B cell (primary cell): ENCODE measurements at regions not wholly inside any gene's neighbourhood (a gene's known extent, or its start where the extent isn't known, plus 50 kb on each side); places are given as distances from the start of the nearest gene placed in this dataset.

ENCODE experiments used
- ATAC-seq: fragments of 200-7000 bp; cut with Tn5 transposase; one replicate; pipeline ENCODE4 v1.10.0; 2021; ENCODE audit warnings: low read depth, mild to moderate bottlenecking, moderate number of reproducible peaks, moderate library complexity
- CTCF ChIA-PET: fragments of 350-600 bp; sonication (Branson Sonifier 250); formaldehyde crosslinking; loops from one replicate; lab custom pipeline; 2021; ENCODE audit warnings: antibody characterized with exemption, inconsistent platforms; lab: Charles Lee
- POLR2A ChIA-PET: fragments of 350-600 bp; sonication (Branson Sonifier 250); formaldehyde crosslinking; loops from one replicate; lab custom pipeline; 2021; ENCODE audit warnings: antibody characterized with exemption; lab: Charles Lee
- DNase-seq: peaks from one replicate; pipeline ENCODE4 v3.0.0; 2013
- H2AFZ ChIP-seq: 2 replicates; pipeline ENCODE4 v1.6.1; 2012; ENCODE audit warnings: mild to moderate bottlenecking, low read depth, low read length; ENCODE audit not compliant: insufficient read depth, poor library complexity, severe bottlenecking
- H3K27ac ChIP-seq, 2 donors: 1 replicate in 1 of 2; 2 replicates in 1 of 2; pipeline ENCODE4 v1.5.1; 2012 to 2013; ENCODE audit warnings: low read length in 2 of 2, mild to moderate bottlenecking in 2 of 2, moderate library complexity in 1 of 2
- H3K27me3 ChIP-seq, 4 experiments: fragments of 200-600 bp in 1 of 4; sonication (generic) in 1 of 4; replicated peaks in 1 of 4; 1 replicate in 2 of 4; 2 replicates in 2 of 4; pipeline versions ENCODE4 v1.6.1 to v1.7.0; 2013 to 2016; ENCODE audit warnings: low read length in 3 of 4, mild to moderate bottlenecking in 2 of 4, mixed read lengths in 1 of 4, moderate library complexity in 1 of 4; ENCODE audit not compliant: insufficient read depth in 4 of 4, control insufficient read depth in 3 of 4; ENCODE audit errors: control extremely low read depth in 1 of 4
- H3K36me3 ChIP-seq, 2 experiments: replicated peaks in 1 of 2; 1 replicate in 1 of 2; 2 replicates in 1 of 2; pipeline versions ENCODE4 v1.6.1 to v1.7.1; 2013; ENCODE audit warnings: low read length in 1 of 2; ENCODE audit not compliant: insufficient read depth in 2 of 2, control insufficient read depth in 1 of 2; ENCODE audit errors: control extremely low read depth in 1 of 2, extremely low read depth in 1 of 2
- H3K4me1 ChIP-seq, 2 donors: fragments of 200-600 bp in 1 of 2; sonication (generic) in 1 of 2; 1 replicate in 1 of 2; 2 replicates in 1 of 2; pipeline versions ENCODE4 v1.5.1 to v1.6.1; 2013 to 2017; ENCODE audit warnings: low read length in 2 of 2; ENCODE audit not compliant: control insufficient read depth in 2 of 2, insufficient read depth in 2 of 2
- H3K4me2 ChIP-seq: replicated peaks from 2 replicates; pipeline ENCODE3; 2012; ENCODE audit warnings: mild to moderate bottlenecking, low read depth, low read length; ENCODE audit not compliant: poor library complexity, severe bottlenecking
- H3K4me3 ChIP-seq, 5 experiments: fragments of 200-600 bp in 1 of 5; sonication (generic) in 1 of 5; 1 replicate in 3 of 5; 2 replicates in 2 of 5; pipeline versions ENCODE4 v1.5.1 to v1.7.0; 2011 to 2016; ENCODE audit warnings: low read length in 4 of 5, mild to moderate bottlenecking in 4 of 5, low read depth in 2 of 5, control low read depth in 1 of 5, moderate library complexity in 1 of 5; ENCODE audit not compliant: insufficient read depth in 1 of 5; ENCODE audit errors: control extremely low read depth in 1 of 5, extremely low read depth in 1 of 5
- H3K79me2 ChIP-seq: fragments of 200-600 bp; sonication (generic); one replicate; pipeline ENCODE4 v1.6.0; 2016; ENCODE audit warnings: low read length; ENCODE audit not compliant: control insufficient read depth, insufficient read depth
- H3K9ac ChIP-seq: fragments of 200-600 bp; sonication (generic); 2 replicates; pipeline ENCODE4 v1.6.1; 2017; ENCODE audit warnings: mild to moderate bottlenecking, low read length, moderate library complexity
- H3K9me3 ChIP-seq, 3 donors: one replicate each; pipeline versions ENCODE4 v1.6.1 to v1.7.1; 2013; ENCODE audit warnings: low read length in 2 of 3; ENCODE audit not compliant: control insufficient read depth in 2 of 3, insufficient read depth in 1 of 3; ENCODE audit errors: control extremely low read depth in 1 of 3
- H4K20me1 ChIP-seq: 2 replicates; pipeline ENCODE4 v1.6.0; 2012; ENCODE audit warnings: mild to moderate bottlenecking, low read length; ENCODE audit not compliant: insufficient read depth, control insufficient read depth, poor library complexity, severe bottlenecking
- H3K27ac Mint-ChIP-seq: one replicate; pipeline ENCODE4 v1.8.0; 2021; ENCODE audit warnings: mixed read lengths
- H3K27me3 Mint-ChIP-seq: one replicate; pipeline ENCODE4 v1.8.0; 2021; ENCODE audit warnings: mixed read lengths
- H3K4me1 Mint-ChIP-seq: one replicate; pipeline ENCODE4 v1.8.0; 2021; ENCODE audit warnings: mixed read lengths
- H3K4me3 Mint-ChIP-seq: one replicate; pipeline ENCODE4 v1.8.0; 2021; ENCODE audit warnings: mixed read lengths
- H3K9me3 Mint-ChIP-seq: one replicate; pipeline ENCODE4 v1.8.0; 2022; ENCODE audit warnings: mixed read lengths; ENCODE audit not compliant: insufficient read depth
- CTCF ChIP-seq: fragments of 200-600 bp; IDR thresholded peaks from one replicate; pipeline ENCODE4 v1.8.0; 2022; ENCODE audit warnings: antibody characterized with exemption, mild to moderate bottlenecking
- EZH2 ChIP-seq: IDR thresholded peaks from 2 replicates; pipeline ENCODE4 v1.6.1; 2012; ENCODE audit warnings: borderline replicate concordance, low read depth, mild to moderate bottlenecking, moderate library complexity, low read length; ENCODE audit not compliant: insufficient read depth, poor library complexity, severe bottlenecking
- WGBS: methylation state at CpG from one replicate; pipeline ENCODE4 v1.1.5; 2013; ENCODE audit warnings: missing lambda C conversion rate; ENCODE audit not compliant: insufficient coverage; 5-methylcytosine and 5-hydroxymethylcytosine counted together
- intact Hi-C: fragments of 100-400 bp; cut with micrococcal nuclease; formaldehyde crosslinking; loops from one replicate; pipeline ENCODE4 v1.10.0; 2022

- no peak for ATAC-seq
- H3K27me3 Mint-ChIP-seq: no peaks in the 10 kb centered on the region
Measured at GRCh38 chr4:123301923-123302322, 94.7 kb upstream of the SPRY1 start.

More at GRCh38 chr4:123301923-123302322, 94.7 kb upstream of the SPRY1 start:
- Mint-ChIP-seq H3K4me3 (no peak overlapping the region), H3K4me1 (peaks cover 6% of the 10 kb centered on the region), H3K27ac (no peak overlapping the region), H3K9me3 (no peaks in the 10 kb centered on the region)
- Histone ChIP-seq H3K27me3 (no peaks in the 10 kb centered on the region), H2AFZ (no peak overlapping the region), H4K20me1 (no peaks in the 10 kb centered on the region), H3K9ac (no peak overlapping the region), H3K9me3 (peaks cover 0 to 8% (median 0%) of the 10 kb centered on the region in 3 donors), H3K27ac (no peak overlapping the region), H3K36me3 (no peaks in the 10 kb centered on the region), H3K4me1 (peaks cover 0 to 5% of the 10 kb centered on the region in 2 donors), H3K79me2 (no peaks in the 10 kb centered on the region), H3K4me3 (no peak overlapping the region), H3K4me2 (no peak overlapping the region)
- no CpG with 5 or more reads among the region's 2 CpGs for WGBS
- ChIA-PET CTCF (no interaction called here), POLR2A (no interaction called here)
- intact Hi-C loops: no loop called here
- no peak for DNase-seq
- TF ChIP-seq EZH2 (no peak), CTCF (no peak)
